Hepatocyte (in vitro differentiated cells): ENCODE measurements at regions not wholly inside any gene's neighbourhood (a gene's known extent, or its start where the extent isn't known, plus 50 kb on each side); places are given as distances from the start of the nearest gene placed in this dataset.

Experiments
- DNase-seq: peaks from one replicate; pipeline ENCODE4 v3.0.0-alpha.2; 2016; ENCODE audit warnings: low spot score
- H2AFZ ChIP-seq: fragments of 200-600 bp; sonication (generic); 2 replicates; pipeline ENCODE4 v1.6.0; 2016; ENCODE audit warnings: antibody characterized with exemption, mild to moderate bottlenecking
- H3K27ac ChIP-seq: fragments of 200-600 bp; sonication (generic); 2 replicates; pipeline ENCODE4 v1.5.1; 2016; ENCODE audit warnings: mild to moderate bottlenecking
- H3K27me3 ChIP-seq: fragments of 200-600 bp; sonication (generic); 2 replicates; pipeline ENCODE4 v1.6.1; 2016
- H3K36me3 ChIP-seq: fragments of 200-600 bp; sonication (generic); replicated peaks from 2 replicates; pipeline ENCODE4 v1.5.1; 2016; ENCODE audit warnings: low read depth; ENCODE audit not compliant: insufficient read depth
- H3K4me1 ChIP-seq: fragments of 200-600 bp; sonication (generic); 2 replicates; pipeline ENCODE4 v1.5.1; 2016; ENCODE audit warnings: mild to moderate bottlenecking, moderate library complexity; ENCODE audit not compliant: insufficient read depth
- H3K4me2 ChIP-seq: fragments of 200-600 bp; sonication (generic); 2 replicates; pipeline ENCODE4 v1.6.0; 2016
- H3K4me3 ChIP-seq: fragments of 200-600 bp; sonication (generic); 2 replicates; pipeline ENCODE4 v1.5.1; 2016; ENCODE audit warnings: mild to moderate bottlenecking
- H3K79me2 ChIP-seq: fragments of 200-600 bp; sonication (generic); 2 replicates; pipeline ENCODE4 v1.6.0; 2017; ENCODE audit warnings: mild to moderate bottlenecking
- H3K9me2 ChIP-seq: fragments of 200-600 bp; sonication (generic); replicated peaks from 2 replicates; pipeline ENCODE4 v1.6.0; 2017; ENCODE audit warnings: mild to moderate bottlenecking; ENCODE audit not compliant: insufficient read depth
- H3K9me3 ChIP-seq: fragments of 200-600 bp; sonication (generic); 2 replicates; pipeline ENCODE4 v1.5.1; 2016; ENCODE audit warnings: low read depth, mild to moderate bottlenecking
- H4K20me1 ChIP-seq: fragments of 200-600 bp; sonication (generic); 2 replicates; pipeline ENCODE4 v1.6.0; 2016; ENCODE audit warnings: mild to moderate bottlenecking; ENCODE audit not compliant: insufficient read depth, poor library complexity, severe bottlenecking
- EZH2 ChIP-seq: fragments of 200-600 bp; sonication (generic); IDR thresholded peaks from 2 replicates; pipeline ENCODE4 v1.6.1; 2016; ENCODE audit warnings: antibody characterized with exemption, mild to moderate bottlenecking, borderline replicate concordance
- EZH2phosphoT487 ChIP-seq: fragments of 200-600 bp; sonication (generic); IDR thresholded peaks from one replicate; pipeline ENCODE4 v1.6.1; 2018; ENCODE audit warnings: antibody characterized with exemption, mild to moderate bottlenecking, low read depth, moderate library complexity; ENCODE audit not compliant: unreplicated experiment, severe bottlenecking
- WGBS: methylation state at CpG from one replicate; pipeline ENCODE4 v1.1.6; 2016; ENCODE audit warnings: low lambda C conversion rate; ENCODE audit errors: missing lambda C conversion rate; 5-methylcytosine and 5-hydroxymethylcytosine counted together
- TF ChIP-seq, protein P1 (sequence below): fragments of 200-600 bp; sonication (generic); IDR thresholded peaks from 2 replicates; pipeline ENCODE4 v1.5.1; 2016; ENCODE audit warnings: antibody characterized with exemption, mild to moderate bottlenecking; ENCODE audit not compliant: poor library complexity

DNA sequence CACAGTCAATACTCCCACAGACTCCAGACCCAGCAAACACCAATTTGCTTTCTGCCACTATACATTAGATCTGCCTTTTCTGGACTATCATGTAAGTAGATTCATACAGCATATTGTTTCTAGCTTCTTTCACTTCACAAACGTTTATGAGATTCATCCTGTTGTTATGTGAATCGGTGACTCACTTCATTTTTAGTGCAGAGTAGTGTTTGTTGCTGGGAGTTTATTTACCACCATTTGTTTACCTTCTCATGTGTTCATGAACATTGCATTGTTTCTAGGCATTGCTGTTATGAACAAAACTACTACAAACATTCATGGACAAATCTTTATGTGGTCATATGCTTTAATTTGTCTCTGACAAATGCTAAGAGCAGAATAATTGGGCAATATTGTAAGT, 807.8 kb upstream of the TMEM132C start:
- TF ChIP-seq, protein P1, sequence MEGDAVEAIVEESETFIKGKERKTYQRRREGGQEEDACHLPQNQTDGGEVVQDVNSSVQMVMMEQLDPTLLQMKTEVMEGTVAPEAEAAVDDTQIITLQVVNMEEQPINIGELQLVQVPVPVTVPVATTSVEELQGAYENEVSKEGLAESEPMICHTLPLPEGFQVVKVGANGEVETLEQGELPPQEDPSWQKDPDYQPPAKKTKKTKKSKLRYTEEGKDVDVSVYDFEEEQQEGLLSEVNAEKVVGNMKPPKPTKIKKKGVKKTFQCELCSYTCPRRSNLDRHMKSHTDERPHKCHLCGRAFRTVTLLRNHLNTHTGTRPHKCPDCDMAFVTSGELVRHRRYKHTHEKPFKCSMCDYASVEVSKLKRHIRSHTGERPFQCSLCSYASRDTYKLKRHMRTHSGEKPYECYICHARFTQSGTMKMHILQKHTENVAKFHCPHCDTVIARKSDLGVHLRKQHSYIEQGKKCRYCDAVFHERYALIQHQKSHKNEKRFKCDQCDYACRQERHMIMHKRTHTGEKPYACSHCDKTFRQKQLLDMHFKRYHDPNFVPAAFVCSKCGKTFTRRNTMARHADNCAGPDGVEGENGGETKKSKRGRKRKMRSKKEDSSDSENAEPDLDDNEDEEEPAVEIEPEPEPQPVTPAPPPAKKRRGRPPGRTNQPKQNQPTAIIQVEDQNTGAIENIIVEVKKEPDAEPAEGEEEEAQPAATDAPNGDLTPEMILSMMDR, result no peak
- TF ChIP-seq EZH2phosphoT487 (no peak), EZH2 (no peak)
- Histone ChIP-seq H3K9me2 (no peaks in the 10 kb centered on the region), H3K27ac (no peak overlapping the region), H3K4me1 (peaks cover 11% of the 10 kb centered on the region), H3K79me2 (no peaks in the 10 kb centered on the region), H2AFZ (no peak overlapping the region), H3K4me2 (no peak overlapping the region), H3K9me3 (no peaks in the 10 kb centered on the region), H3K27me3 (peaks cover 28% of the 10 kb centered on the region), H3K36me3 (no peaks in the 10 kb centered on the region), H3K4me3 (no peak overlapping the region), H4K20me1 (no peaks in the 10 kb centered on the region)
- 66% methylated on average over 2 of the region's 2 CpGs for WGBS
- DNase-seq, result no peak

DNA sequence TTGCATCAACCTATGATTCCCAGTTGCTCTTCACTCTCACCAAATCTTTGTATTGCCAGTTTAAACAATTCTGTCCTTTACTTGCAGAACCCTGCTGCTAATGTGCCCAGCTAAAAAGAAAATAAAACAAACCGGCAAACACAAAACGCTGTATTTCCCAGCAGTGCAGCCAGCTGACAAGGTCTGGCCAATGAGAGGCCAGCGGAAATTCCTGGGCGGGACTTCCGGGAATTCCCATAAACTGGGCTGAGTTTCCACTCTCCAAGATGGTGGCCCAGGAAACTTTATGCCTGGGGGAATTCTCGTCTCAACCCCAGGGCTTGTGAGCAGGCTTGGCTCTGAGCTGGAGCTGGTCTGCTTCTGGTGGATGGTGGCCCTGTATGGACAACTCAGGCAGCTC, 807.3 kb upstream of the TMEM132C start:
- no peaks in the 10 kb centered on the region for H3K79me2 ChIP-seq
- no peak overlapping the region for H3K4me3 ChIP-seq
- no peak overlapping the region for H3K27ac ChIP-seq
- H3K4me1 ChIP-seq, result peaks cover 11% of the 10 kb centered on the region
- no peaks in the 10 kb centered on the region for H4K20me1 ChIP-seq
- H2AFZ ChIP-seq, result no peak overlapping the region
- H3K4me2 ChIP-seq, result no peak overlapping the region
- H3K27me3 ChIP-seq, result peaks cover 23% of the 10 kb centered on the region
- H3K36me3 ChIP-seq, result no peaks in the 10 kb centered on the region
- DNase-seq, result no peak
- H3K9me3 ChIP-seq, result no peaks in the 10 kb centered on the region
- 96% methylated on average over 6 of the region's 6 CpGs for WGBS
- H3K9me2 ChIP-seq, result no peaks in the 10 kb centered on the region
- TF ChIP-seq, protein P1, result no peak
- TF ChIP-seq EZH2 (no peak), EZH2phosphoT487 (no peak)

DNA sequence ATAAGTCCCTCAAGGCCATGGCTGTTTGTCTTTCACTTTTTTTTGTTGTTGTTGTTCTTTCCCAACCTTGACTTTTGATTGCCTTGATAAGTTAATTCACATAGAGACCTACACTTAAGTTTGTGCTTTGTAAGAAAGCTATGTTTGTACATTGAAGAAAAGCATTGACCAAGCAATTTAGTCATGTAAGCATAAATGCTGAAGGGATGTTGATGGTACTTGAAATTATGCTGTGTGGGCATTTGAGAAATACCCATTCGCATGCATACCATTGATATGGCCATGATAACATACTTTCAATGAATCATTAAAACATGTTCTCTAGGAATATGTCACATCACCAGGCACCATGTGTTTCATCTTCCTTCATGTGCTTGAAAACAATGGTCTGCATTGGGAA, 803.7 kb upstream of the TMEM132C start:
- Histone ChIP-seq H3K27ac (no peak overlapping the region), H3K4me1 (no peaks in the 10 kb centered on the region), H3K79me2 (no peaks in the 10 kb centered on the region), H3K9me3 (no peaks in the 10 kb centered on the region), H3K9me2 (no peaks in the 10 kb centered on the region), H4K20me1 (no peaks in the 10 kb centered on the region), H3K36me3 (no peaks in the 10 kb centered on the region), H3K27me3 (peaks cover 8% of the 10 kb centered on the region), H3K4me3 (no peak overlapping the region), H3K4me2 (no peak overlapping the region), H2AFZ (no peak overlapping the region)
- DNase-seq, result no peak
- TF ChIP-seq, protein P1, result no peak
- TF ChIP-seq EZH2phosphoT487 (no peak), EZH2 (no peak)
- WGBS, result 96% methylated on average over 1 of the region's 1 CpG

DNA sequence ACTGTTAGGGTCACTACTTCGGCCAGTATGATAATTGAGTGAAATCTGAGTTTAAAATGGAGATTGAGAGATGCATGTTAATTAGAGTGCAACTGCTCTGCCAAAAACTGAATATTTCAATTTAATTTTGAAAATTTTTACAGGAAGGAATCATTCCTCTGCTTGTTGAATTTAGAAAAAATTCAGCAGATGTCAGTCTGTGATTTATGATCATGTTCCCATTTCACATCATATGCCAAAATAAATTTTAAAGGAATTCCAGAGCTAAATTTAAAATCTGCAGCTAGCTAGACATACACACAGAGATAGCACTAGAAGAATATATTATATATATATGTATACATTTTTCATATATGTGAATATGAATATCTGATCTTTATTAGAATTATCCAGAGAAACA, 797.6 kb upstream of the TMEM132C start:
- 93% methylated on average over 1 of the region's 1 CpG for WGBS
- Histone ChIP-seq H3K9me3 (no peaks in the 10 kb centered on the region), H2AFZ (no peak overlapping the region), H3K4me3 (no peak overlapping the region), H3K79me2 (no peaks in the 10 kb centered on the region), H4K20me1 (no peaks in the 10 kb centered on the region), H3K4me1 (no peaks in the 10 kb centered on the region), H3K27me3 (peaks cover 8% of the 10 kb centered on the region), H3K36me3 (no peaks in the 10 kb centered on the region), H3K9me2 (no peaks in the 10 kb centered on the region), H3K4me2 (no peak overlapping the region), H3K27ac (no peak overlapping the region)
- TF ChIP-seq EZH2phosphoT487 (no peak), EZH2 (no peak)
- TF ChIP-seq, protein P1, result no peak
- DNase-seq, result no peak
